ENCODE measurements at regions not wholly inside any gene's neighbourhood (a gene's known extent, or its start where the extent isn't known, plus 50 kb on each side); places are given as distances from the start of the nearest gene placed in this dataset.

DNA sequence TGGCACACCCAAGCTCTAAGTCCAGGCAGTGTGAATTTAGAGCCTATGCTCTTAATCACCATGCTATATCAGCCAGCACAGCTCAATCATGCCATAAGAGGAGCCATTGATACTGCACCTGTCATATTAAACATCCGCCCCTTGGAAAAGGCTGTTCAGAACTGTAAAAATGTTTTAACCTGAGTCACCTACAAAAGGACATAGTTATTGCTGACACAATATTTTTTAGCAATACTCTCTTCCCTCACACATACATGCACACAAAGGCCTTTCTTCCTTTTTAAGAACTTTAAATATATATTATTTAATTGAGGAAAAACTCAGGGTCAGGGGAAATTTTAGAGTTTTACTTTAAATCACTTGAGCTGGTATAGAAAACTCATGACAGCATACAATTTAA, 83.5 kb upstream of the ATXN7L3B start:
- no peaks in the 10 kb centered on the region for H3K36me3 Mint-ChIP-seq
- no peak for DNase-seq
- no peaks in the 10 kb centered on the region for H3K4me1 ChIP-seq (ENCODE audit: control insufficient read depth in 1 of 2, insufficient read depth in 2 of 2, low read length in 2 of 2)
- no peaks in the 10 kb centered on the region for H3K4me1 Mint-ChIP-seq
- H3K4me3 Mint-ChIP-seq = no peak overlapping the region
- H3K27ac Mint-ChIP-seq = no peak overlapping the region
- intact Hi-C loops (cut with micrococcal nuclease) = no loop called here
- no peak overlapping the region for H3K4me2 ChIP-seq (replicated peaks; ENCODE audit: extremely low read depth, low read length, poor library complexity, severe bottlenecking)
- H3K4me3 ChIP-seq (replicated peaks in 1 of 3; ENCODE audit: low read depth in 2 of 3, low read length in 3 of 3) = no peak overlapping the region
- no peaks in the 10 kb centered on the region for H4K20me1 ChIP-seq (ENCODE audit: insufficient read depth, low read length)
- no peaks in the 10 kb centered on the region for H3K9me3 Mint-ChIP-seq
- H3K36me3 ChIP-seq (replicated peaks in 1 of 2; ENCODE audit: control insufficient read depth in 1 of 2, insufficient read depth in 2 of 2, low read length in 2 of 2) = no peaks in the 10 kb centered on the region
- no peak overlapping the region for H3K27ac ChIP-seq (ENCODE audit: low read depth in 1 of 2, low read length in 2 of 2)
- no peak for TF ChIP-seq CTCF (IDR thresholded peaks at IDR 0.05)
- no peak overlapping the region for H3K9ac ChIP-seq (ENCODE audit: insufficient read depth, low read length, poor library complexity, severe bottlenecking)
- no peak overlapping the region for H2AFZ ChIP-seq (ENCODE audit: insufficient read depth, low read depth, low read length, poor library complexity, severe bottlenecking)
- H3K9me3 ChIP-seq (replicated peaks in 1 of 2; ENCODE audit: control insufficient read depth in 1 of 2, insufficient read depth in 1 of 2, low read length in 2 of 2) = no peaks in the 10 kb centered on the region
- no peaks in the 10 kb centered on the region for H3K27me3 ChIP-seq (ENCODE audit: control insufficient read depth in 2 of 2, insufficient read depth in 2 of 2, low read length in 2 of 2)
- no peaks in the 10 kb centered on the region for H3K27me3 Mint-ChIP-seq (ENCODE audit: low read depth in 3 of 3)
- no CpG with 5 or more reads among the region's 1 CpG for WGBS (ENCODE audit: insufficient coverage)
- H3K79me2 ChIP-seq (ENCODE audit: insufficient read depth, low read length) = no peaks in the 10 kb centered on the region

DNA sequence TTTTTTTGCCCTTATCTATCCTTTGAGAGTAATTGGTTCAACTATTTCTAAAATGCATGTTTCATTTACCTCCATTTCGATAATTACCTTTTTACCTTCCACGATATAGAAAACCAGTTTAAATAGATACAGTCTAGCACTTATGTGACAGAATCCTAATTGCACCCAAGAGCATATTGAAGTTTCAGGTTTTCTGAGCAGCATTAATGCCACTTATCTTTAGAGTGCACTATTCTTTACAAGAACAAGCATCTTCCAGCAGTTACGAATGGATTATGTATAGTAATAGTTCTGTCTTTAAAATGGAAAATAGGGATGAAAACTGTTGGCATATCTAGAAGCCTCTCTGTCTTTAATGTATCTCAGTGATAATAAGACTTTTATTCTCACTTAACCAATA, 82.2 kb upstream of the ATXN7L3B start:
- Histone ChIP-seq H3K4me2 (replicated peaks; ENCODE audit: extremely low read depth, low read length, poor library complexity, severe bottlenecking) (no peak overlapping the region), H3K4me3 (replicated peaks in 1 of 3; ENCODE audit: low read depth in 2 of 3, low read length in 3 of 3) (no peak overlapping the region), H3K36me3 (replicated peaks in 1 of 2; ENCODE audit: control insufficient read depth in 1 of 2, insufficient read depth in 2 of 2, low read length in 2 of 2) (no peaks in the 10 kb centered on the region), H2AFZ (ENCODE audit: insufficient read depth, low read depth, low read length, poor library complexity, severe bottlenecking) (no peak overlapping the region), H3K27me3 (ENCODE audit: control insufficient read depth in 2 of 2, insufficient read depth in 2 of 2, low read length in 2 of 2) (no peaks in the 10 kb centered on the region), H3K27ac (ENCODE audit: low read depth in 1 of 2, low read length in 2 of 2) (no peak overlapping the region), H3K79me2 (ENCODE audit: insufficient read depth, low read length) (no peaks in the 10 kb centered on the region), H3K4me1 (ENCODE audit: control insufficient read depth in 1 of 2, insufficient read depth in 2 of 2, low read length in 2 of 2) (no peaks in the 10 kb centered on the region), H3K9ac (ENCODE audit: insufficient read depth, low read length, poor library complexity, severe bottlenecking) (no peak overlapping the region), H4K20me1 (ENCODE audit: insufficient read depth, low read length) (no peaks in the 10 kb centered on the region), H3K9me3 (replicated peaks in 1 of 2; ENCODE audit: control insufficient read depth in 1 of 2, insufficient read depth in 1 of 2, low read length in 2 of 2) (no peaks in the 10 kb centered on the region)
- no peak for DNase-seq
- intact Hi-C loops (cut with micrococcal nuclease) = no loop called here
- Mint-ChIP-seq H3K4me1 (no peaks in the 10 kb centered on the region), H3K36me3 (no peaks in the 10 kb centered on the region), H3K4me3 (no peak overlapping the region), H3K9me3 (no peaks in the 10 kb centered on the region), H3K27ac (no peak overlapping the region), H3K27me3 (ENCODE audit: low read depth in 3 of 3) (no peaks in the 10 kb centered on the region)
- no peak for TF ChIP-seq CTCF (IDR thresholded peaks at IDR 0.05)
- WGBS (ENCODE audit: insufficient coverage) = no CpG with 5 or more reads among the region's 3 CpGs

All from CD14-positive monocyte (primary cell).